ENCODE measurements at regions not wholly inside any gene's neighbourhood (a gene's known extent, or its start where the extent isn't known, plus 50 kb on each side); places are given as distances from the start of the nearest gene placed in this dataset.

- no peaks in the 10 kb centered on the region for H3K4me1 ChIP-seq (ENCODE audit: control insufficient read depth in 1 of 2, insufficient read depth in 2 of 2, low read length in 2 of 2)
- intact Hi-C loops (cut with micrococcal nuclease): loop anchor here (5.0 kb wide), 1 partner anchor 376 kb away; no protein-coding TSS in a partner anchor
- H3K79me2 ChIP-seq (ENCODE audit: insufficient read depth, low read length): no peaks in the 10 kb centered on the region
- RAD21 ChIA-PET (ENCODE audit: low non-redundant PET in 1 of 2, low total read pairs in 2 of 2, uncharacterized antibody in 2 of 2, unreplicated experiment in 2 of 2): no interaction called here
- TF ChIP-seq MAX (IDR thresholded peaks at IDR 0.05) (no peak), YY1 (IDR thresholded peaks at IDR 0.05; ENCODE audit: extremely low read depth, insufficient replicate concordance, low read depth, low read length) (no peak), ZBTB33 (IDR thresholded peaks at IDR 0.05; ENCODE audit: extremely low read depth, insufficient replicate concordance, low read length) (no peak), JUND (IDR thresholded peaks at IDR 0.05) (no peak), SIN3A (IDR thresholded peaks at IDR 0.05; ENCODE audit: low read depth) (no peak), SP1 (IDR thresholded peaks at IDR 0.05; ENCODE audit: low read depth) (no peak), CTCF (IDR thresholded peaks at IDR 0.05 in 2 of 3, conservative IDR thresholded peaks at IDR 0.05 in 1 of 3; ENCODE audit: borderline replicate concordance in 1 of 3, insufficient read depth in 1 of 3, low read depth in 2 of 3, low read length in 2 of 3) (no peak)
- CTCF ChIA-PET: interaction anchor here (1.4 kb wide), 1 partner anchor 380 kb away, joined by 7 read pairs; no protein-coding TSS in a partner anchor
- no peak overlapping the region for H3K4me2 ChIP-seq (ENCODE audit: low read length)
- H3K27ac ChIP-seq (ENCODE audit: low read depth, low read length): no peak overlapping the region
- BruUV-seq (replicated peaks): no TSS peak
- H3K27me3 ChIP-seq (ENCODE audit: insufficient read depth, low read length): no peaks in the 10 kb centered on the region
- DNase-seq (ENCODE audit: low read depth, low spot score): no peak
- ATAC-seq: no peak
- no peaks in the 10 kb centered on the region for H3K36me3 ChIP-seq (ENCODE audit: control insufficient read depth in 1 of 2, insufficient read depth in 2 of 2, low read length in 2 of 2)
- no peaks in the 10 kb centered on the region for H4K20me1 ChIP-seq (ENCODE audit: insufficient read depth)
- no peak overlapping the region for H3K9ac ChIP-seq (ENCODE audit: low read length)
- no peak overlapping the region for H2AFZ ChIP-seq (ENCODE audit: low read depth, low read length, poor library complexity, severe bottlenecking)
- no peak overlapping the region for H3K4me3 ChIP-seq (replicated peaks in 1 of 2; ENCODE audit: low read depth in 1 of 2, low read length in 2 of 2)
- peaks cover 6 to 7% of the 10 kb centered on the region in 2 experiments; a peak in 2 of 4 replicates for H3K9me3 ChIP-seq (ENCODE audit: control insufficient read depth in 1 of 2, insufficient read depth in 1 of 2, low read depth in 1 of 2, low read length in 2 of 2)
- H3K9me2 ChIP-seq (ENCODE audit: insufficient read depth): no peaks in the 10 kb centered on the region
- POLR2A ChIA-PET: no interaction called here
Measured at GRCh38 chr4:64538219-64538618, 129.0 kb upstream of the TECRL start.

All from HCT116 (cell line).